Stimulated activated CD8-positive, alpha-beta memory T cell treated with anti-CD3 and anti-CD28 coated beads, Interleukin-7, amount 100 ng/mL, for 1 hour (primary cell): ENCODE measurements at regions not wholly inside any gene's neighbourhood (a gene's known extent, or its start where the extent isn't known, plus 50 kb on each side); places are given as distances from the start of the nearest gene placed in this dataset.

Experiments
- DNase-seq, 2 donors: peaks; one replicate each; pipeline ENCODE4 v3.0.0-alpha.2; 2020; ENCODE audit warnings: low read depth in 2 of 2

GRCh38 chr5:173741729-173742431 is 125.4 kb upstream of the BOD1 start:
- DNase-seq = no peak

DNA sequence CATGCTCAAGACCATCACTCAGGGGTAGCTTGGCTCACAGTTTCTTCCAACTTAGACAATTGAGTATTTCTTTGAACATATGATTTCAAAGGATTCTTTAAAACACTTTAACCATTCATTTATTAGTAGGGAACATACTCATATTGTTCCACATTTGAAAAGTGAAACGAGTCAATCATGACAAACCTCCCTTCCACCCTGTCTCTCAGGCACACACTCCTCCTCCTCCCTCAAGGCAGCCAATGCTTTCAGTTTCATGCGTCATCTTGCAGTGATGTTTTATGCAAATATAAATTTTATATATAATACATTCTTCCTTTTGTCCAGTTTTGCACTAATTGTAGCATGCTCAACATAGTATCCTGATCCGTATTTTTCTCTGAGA is 126.0 kb upstream of the BOD1 start:
- DNase-seq = no peak

DNA sequence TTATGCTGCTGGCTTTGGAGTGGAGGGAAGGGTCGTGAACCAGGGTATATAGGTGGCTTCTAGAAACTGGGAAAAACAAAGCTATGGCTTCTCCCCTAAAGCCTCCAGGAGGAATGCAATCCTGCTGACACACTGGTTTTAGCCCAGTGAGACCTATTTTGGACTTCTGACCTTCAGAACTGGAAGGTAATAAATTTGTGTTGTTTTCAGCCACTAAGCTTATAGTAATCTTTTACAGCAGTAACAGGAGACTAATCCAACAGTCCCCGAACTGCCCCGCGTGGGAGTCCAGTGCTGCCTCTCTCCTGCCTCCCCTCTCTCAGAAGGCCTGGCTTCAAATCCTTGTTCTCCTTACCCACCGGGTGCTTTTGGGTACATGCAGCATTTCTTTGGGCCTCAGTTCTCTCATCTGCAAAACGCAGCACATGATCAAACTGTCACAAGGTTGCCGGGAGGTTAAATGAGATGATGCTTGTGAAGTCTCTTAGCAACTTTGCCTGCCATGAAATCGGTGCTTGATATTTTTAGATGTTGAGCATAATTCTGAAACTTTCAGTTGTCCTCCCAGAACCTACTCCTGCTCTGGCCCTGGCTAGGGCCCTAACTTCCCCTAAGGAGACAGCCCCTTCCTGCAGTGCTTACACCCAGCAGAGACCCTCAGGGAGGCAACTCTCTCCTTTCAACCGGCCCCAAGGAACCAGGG is 127.3 kb upstream of the BOD1 start:
- no peak for DNase-seq

GRCh38 chr5:173744551-173744950 is 128.1 kb upstream of the BOD1 start:
- DNase-seq = no peak

DNA sequence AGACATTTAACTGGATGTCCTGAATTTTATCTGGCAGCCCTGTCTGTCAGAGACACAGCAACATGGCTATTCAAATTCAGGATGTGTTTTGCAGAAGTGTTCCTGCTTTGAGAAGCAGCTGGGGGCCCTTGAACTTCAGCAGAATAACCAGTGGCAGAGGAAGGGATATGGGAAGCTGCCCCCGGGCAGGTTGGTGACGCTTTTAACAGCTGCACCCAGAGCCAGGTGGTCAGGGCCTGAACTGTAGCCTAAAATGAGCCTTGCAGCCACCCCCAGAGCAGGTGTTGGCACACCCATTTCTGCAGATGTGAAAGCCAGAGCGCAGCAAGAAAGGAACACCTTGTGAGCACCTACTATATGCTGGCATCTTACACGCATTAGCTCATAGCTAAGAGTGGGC is 128.7 kb upstream of the BOD1 start:
- no peak for DNase-seq

DNA sequence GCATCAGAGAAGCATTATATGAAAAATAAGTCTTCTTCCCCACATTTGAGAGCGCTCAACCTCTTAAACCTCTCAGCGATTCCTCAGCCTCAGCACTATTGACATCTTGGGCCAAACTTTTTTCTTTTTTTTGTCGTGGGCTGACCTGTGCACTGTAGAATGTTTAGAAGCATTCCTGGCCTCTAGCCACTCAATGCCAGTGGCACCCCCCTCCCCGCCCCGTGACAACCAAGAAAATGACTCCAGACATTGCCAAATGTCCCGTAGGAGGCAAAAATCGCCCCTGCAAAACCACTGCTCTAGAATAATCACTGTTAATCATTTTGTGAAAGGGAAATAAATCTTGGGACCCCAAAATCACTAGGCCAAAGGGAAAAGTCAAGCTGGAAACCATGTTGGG is 129.1 kb upstream of the BOD1 start:
- DNase-seq = no peak

- no peak for DNase-seq
Measured at GRCh38 chr5:173746047-173746646, 129.7 kb upstream of the BOD1 start.

DNA sequence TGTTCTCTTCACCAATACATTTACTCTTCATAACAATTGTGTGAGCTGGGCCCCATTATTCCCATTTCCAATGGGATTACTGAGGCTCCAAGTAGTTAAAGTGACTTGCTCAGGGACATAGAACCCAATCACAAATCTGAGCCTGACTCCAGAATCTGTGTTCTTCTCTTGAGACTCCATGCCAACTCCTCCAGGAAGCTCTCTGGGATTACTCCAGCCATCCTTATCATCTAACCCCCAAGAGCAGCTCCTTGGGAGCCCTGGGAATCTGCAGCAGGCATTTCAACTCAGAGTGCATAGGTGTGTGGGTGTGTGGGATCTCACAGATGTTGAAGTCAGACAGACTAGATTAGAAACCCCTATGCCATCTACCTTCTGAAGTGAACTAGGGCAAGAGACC is 131.4 kb upstream of the BOD1 start:
- no peak for DNase-seq

DNA sequence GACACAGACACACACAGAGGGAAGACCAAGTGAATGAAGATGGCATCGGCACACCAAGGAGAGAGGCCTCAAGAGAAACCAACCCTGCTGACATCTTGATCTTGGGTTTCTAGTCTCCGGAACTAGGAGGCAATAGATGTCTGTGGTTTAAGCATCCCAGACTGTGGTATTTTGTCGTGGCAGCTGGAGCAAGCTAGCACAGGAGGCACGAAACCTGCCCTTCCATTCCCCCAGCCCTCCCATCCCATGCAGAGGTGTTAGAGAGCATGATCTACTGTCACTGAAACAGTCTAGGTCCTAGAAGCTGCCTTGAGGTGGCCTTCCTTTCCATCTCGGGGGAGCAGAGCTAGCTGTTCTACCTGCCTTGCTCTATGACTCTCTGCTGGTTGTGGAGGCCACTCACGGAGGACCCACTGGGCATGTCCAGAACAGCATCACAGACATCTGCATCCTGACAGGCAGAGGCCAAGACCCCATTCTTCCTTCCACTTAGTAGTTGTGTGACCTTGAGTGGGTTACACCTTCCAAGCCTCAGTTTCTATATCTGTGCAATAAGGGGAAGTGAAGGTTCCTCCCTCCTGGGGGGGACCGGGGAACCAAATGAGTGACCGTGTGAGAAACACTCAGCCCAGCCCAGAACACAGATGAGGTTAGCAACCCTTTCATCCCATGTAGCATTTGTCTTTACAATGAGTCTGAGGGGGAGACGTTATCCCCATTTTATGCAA is 134.3 kb upstream of the BOD1 start:
- no peak for DNase-seq

DNA sequence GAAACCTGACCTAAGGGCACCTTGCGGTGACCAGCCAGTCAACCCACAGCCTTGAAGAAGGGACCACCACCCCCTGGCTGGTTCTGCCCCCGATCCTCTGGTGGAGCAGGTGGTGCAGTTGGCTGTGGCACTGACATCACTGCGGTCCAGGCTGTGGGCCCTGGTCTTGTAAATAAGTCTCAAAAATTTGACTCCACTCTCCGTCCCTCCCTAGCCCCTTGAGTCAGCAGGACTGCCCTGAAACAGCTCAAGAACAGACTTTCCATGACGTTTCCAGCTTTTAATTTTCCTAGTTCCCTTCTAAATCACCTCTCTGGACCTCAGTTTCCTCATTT is 134.8 kb upstream of the BOD1 start:
- DNase-seq = no peak

DNA sequence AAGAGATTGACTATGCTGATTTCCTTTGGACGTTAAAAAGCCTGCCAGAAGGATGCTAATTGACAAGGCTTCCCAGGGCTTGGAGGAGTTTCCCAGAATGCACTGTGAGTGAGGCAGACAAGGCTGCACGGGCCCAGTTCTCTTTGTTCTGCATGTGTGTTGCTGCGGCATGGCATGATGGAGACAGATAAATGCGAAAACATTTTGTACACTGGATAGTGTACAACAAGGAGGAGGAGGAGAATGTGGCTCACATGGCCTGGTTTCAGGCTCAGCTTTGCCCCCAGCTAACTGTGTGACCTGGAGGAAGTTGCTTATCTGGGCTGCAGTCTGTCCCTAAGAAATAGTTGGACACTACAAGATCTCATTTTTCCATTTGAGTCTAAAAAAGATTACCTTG is 135.5 kb upstream of the CPEB4 start:
- DNase-seq = no peak

DNA sequence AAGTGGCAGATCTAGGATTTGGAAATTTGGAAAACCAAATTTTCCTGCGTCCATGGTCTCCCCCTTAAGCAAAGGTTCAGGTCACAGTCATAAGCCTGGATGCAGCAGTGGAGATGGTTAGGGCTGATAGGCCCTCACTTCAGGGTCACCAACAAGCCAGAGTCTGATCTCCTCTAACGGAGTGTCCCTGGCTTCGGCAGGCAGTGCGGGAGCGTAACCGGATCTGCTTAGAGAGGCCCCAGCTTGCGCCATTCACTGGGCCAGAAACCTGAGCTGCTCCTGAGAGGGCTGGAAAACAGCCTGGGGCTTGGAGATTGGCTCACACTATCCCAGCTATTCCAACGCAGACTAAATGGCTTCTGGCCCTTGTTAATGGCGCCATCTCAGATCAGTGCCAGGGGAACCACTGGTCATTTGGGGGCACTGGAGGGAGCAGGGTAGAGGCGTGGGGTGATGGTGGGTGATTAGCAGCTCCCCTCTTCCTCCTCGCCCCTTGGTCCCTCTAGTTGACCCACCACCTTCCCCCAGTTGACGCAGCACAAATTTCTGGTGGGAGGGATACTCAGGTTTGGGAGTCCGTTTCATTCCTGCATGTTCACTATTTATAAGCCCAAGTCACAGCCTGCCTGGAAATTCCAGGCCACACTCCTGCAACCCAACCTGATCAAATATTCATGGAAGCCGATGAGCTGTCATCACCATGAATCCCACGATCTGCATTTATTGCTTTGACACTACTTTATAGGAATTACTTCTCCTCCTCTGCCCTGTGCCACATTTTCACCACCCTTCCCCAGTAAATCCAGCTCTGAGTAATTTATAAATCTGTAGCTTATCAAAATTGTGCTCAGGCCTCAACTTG is 134.6 kb upstream of the CPEB4 start:
- DNase-seq = no peak

DNA sequence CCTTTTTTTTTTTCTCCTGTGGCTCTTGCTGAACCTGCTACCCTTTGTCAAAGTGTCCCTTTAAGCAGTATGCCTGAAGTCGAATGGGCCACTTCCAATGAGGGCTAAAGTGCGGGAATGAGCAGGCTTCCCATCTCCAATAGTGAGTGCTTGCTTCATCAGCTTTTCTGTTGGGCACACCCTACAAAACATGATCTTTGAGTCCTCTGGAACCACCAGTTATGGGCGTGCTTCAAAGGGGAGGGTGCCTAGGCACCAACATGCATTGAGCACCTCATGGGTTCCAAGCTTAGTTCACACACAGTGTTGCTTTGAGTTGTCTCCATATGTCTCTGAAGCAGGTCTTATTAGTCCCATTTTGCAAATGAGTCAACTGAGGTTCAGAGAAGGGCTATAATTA is 132.8 kb upstream of the CPEB4 start:
- no peak for DNase-seq

DNA sequence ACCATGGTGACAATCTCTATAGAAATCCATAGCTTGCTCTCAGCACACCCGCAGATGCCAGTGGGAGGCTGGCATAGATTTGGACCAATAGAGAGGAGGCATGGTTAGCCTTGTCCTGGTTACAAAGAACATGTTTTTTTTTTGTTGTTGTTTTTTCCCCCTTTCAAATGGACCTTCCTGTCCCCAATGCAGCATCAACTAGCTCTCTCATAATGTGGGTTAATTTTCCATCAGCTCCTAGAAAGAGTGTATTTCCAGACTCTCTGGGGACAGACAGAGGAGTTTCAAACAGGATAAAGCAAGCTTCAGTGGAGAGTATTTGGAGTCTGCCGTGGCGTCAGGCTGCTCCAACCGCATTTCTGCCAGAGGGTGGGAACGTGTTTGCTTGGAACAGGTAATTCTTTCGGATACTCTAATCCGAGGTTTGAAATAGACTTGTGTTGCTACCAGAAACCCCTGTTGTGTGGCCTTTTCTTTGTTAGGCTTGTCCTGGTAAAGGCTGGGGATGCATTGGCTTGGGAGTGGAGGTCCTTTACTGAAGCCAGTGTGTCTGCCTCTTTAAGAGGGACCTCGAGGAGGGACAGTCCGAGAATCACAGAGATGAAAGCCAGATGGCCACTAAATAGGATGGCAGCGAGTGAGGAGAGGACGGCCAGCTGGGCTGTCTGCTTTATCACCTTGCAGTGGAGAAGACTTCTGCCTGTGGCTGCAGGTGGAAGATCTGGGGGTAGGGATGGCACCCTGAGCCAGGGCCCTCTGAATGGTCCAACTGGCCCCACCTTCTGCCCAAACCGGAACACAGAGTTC is 130.5 kb upstream of the CPEB4 start:
- no peak for DNase-seq

DNA sequence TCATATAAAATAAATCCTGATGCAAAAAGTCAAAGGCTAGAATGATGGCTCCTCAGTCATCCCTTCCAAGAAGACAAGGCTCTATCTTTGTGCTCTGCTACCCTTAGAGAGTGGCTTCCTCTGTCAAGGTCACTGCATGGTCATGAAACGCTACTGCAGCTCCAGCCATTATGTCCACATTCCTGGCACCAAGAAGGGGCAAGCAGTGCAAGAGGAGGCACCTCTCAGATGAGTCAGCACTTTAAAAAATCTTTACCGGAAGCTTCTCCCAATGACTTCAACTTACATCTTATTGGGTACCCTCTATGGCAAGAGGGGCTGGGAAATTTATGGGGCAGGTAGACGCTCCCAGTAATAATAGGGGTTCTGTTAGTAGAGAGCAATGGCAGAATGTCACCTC is 129.5 kb upstream of the CPEB4 start:
- no peak for DNase-seq

- DNase-seq = no peak
Measured at GRCh38 chr5:173759691-173760090, 128.5 kb upstream of the CPEB4 start.

DNA sequence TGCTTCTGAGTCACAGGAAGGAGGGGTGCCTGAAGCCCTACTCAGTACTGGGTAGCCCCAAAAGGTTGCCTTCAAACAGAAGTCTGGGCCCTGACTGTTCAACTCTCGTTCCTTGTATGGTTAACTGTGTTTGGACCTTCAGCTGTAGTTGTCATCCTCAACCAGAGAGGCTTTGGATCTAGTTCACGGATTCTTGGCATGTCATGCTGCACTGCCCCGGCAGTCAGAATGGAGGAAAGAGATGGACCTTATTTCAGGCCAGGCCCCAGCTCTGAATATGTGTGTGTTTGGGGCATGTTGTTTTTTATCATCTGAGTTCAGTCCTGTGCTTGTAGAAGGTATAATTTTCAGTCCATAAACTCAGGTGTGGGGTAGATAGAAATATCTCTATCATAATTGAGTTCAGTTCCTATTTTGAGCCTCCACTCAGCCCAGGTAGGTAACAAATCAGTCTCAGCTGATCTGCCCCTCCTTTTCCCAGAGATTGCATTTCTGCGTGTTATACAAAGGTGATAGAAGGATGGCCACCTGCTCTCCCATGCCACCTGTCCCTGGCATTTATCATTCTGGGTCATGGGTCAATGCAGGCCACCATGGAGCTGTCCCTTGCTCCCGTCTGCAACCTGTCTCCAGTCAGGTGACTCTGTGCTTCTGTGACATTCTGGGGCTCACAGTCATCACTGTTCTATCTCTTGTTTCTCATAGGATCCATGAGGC is 127.5 kb upstream of the CPEB4 start:
- no peak for DNase-seq

GRCh38 chr5:173761178-173761513 is 127.0 kb upstream of the CPEB4 start:
- DNase-seq = no peak

GRCh38 chr5:173762045-173762444 is 126.1 kb upstream of the CPEB4 start:
- DNase-seq = no peak

DNA sequence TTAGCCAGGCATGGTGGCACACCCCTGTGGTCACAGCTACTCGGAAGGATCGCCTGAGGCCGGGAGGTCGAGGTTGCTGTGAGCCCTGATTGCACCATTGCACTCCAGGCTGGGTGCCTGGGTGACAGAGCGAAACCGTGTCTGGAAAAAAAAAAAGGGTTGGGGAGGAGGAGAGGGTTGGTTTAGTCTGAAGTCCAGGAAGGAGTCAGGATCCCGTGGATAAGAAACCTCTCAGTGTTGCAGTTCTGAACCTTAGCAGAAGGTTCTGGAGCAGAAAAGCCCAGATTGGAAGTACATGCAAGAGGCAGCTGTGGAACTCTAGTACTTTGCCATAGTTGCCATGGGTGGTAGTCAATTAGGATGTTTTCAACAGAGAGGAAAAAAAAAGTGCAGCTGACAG is 125.2 kb upstream of the CPEB4 start:
- DNase-seq = no peak

DNA sequence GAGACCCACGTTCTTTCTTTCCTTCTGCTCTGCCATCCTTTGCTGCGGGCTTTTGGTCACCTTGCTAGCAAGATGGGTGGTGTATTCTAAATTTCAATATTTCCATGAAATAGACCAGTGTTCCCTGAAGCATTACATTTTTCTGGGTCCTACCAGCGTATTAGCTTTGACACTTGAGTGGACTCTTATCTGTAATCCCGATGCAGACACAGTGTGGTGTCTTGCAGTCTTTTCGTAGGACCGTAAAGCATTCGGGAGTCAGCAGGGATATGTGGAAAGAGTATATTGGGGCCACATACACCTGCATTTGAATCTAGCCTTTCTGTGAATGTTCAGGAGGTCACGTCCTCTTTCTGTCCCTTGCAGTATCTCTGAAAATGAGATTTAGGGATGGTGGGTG is 124.7 kb upstream of the CPEB4 start:
- DNase-seq = no peak
